OCI-LY3 (cell line): ENCODE measurements at regions not wholly inside any gene's neighbourhood (a gene's known extent, or its start where the extent isn't known, plus 50 kb on each side); places are given as distances from the start of the nearest gene placed in this dataset.

Source experiments
- H2AFZ ChIP-seq: fragments of 200-600, 300-600 bp; shearing (Covaris generic); 2 replicates; pipeline ENCODE4 v1.6.0; 2014; ENCODE audit warnings: antibody characterized with exemption, low read depth, low read length
- H3K27ac ChIP-seq: fragments of 200-600, 300-600 bp; sonication (generic); 2 replicates; pipeline ENCODE4 v1.5.1; 2014; ENCODE audit warnings: mild to moderate bottlenecking, low read length, moderate library complexity, mixed read lengths
- H3K27me3 ChIP-seq: fragments of 200-600, 300-600 bp; sonication (generic); 2 replicates; pipeline ENCODE4 v1.6.1; 2014; ENCODE audit warnings: low read depth, low read length, mixed read lengths
- H3K36me3 ChIP-seq: fragments of 200-600, 300-600 bp; sonication (generic); replicated peaks from 2 replicates; pipeline ENCODE3; 2014; ENCODE audit warnings: low read depth, low read length, mixed read lengths
- H3K4me1 ChIP-seq: fragments of 300-600, 200-600 bp; sonication (generic); 2 replicates; pipeline ENCODE4 v1.6.1; 2014; ENCODE audit warnings: low read length, mixed read lengths
- H3K4me2 ChIP-seq: fragments of 200-600, 300-600 bp; sonication (generic); 2 replicates; pipeline ENCODE4 v1.6.1; 2014; ENCODE audit warnings: low read length, mixed read lengths
- H3K4me3 ChIP-seq: fragments of 300-600, 200-600 bp; sonication (generic); 2 replicates; pipeline ENCODE4 v1.5.1; 2014; ENCODE audit warnings: antibody characterized with exemption, mild to moderate bottlenecking, low read length, moderate library complexity
- H3K79me2 ChIP-seq: fragments of 300-600, 200-600 bp; shearing (Covaris generic); 2 replicates; pipeline ENCODE4 v1.6.1; 2014; ENCODE audit warnings: mild to moderate bottlenecking, low read length, mixed read lengths
- H3K9ac ChIP-seq: fragments of 300-600, 200-600 bp; shearing (Covaris generic); 2 replicates; pipeline ENCODE4 v1.6.0; 2014; ENCODE audit warnings: mild to moderate bottlenecking, low read length, moderate library complexity
- H3K9me3 ChIP-seq: fragments of 200-600, 300-600 bp; shearing (Covaris generic); 2 replicates; pipeline ENCODE4 v1.6.1; 2014; ENCODE audit warnings: low read length, mixed read lengths; ENCODE audit not compliant: insufficient read depth
- H4K20me1 ChIP-seq: fragments of 200-600, 300-600 bp; sonication (generic); 2 replicates; pipeline ENCODE4 v1.6.1; 2016; ENCODE audit warnings: low read length, mixed read lengths; ENCODE audit not compliant: insufficient read depth
- CTCF ChIP-seq: fragments of 200-600, 300-600 bp; sonication (generic); IDR thresholded peaks from 2 replicates; pipeline ENCODE4 v1.5.1; 2014; ENCODE audit warnings: antibody characterized with exemption, low read length, low read depth
- EZH2phosphoT487 ChIP-seq: fragments of 200-600 bp; shearing (Covaris generic); IDR thresholded peaks from 2 replicates; pipeline ENCODE4 v1.6.1; 2018; ENCODE audit warnings: antibody characterized with exemption, mixed run types, low read depth

GRCh38 chr14:71336489-71337192 lies 429.4 kb downstream of the PCNX1 start:
- Histone ChIP-seq H3K27me3 (no peaks in the 10 kb centered on the region), H3K27ac (no peak overlapping the region), H2AFZ (no peak overlapping the region), H4K20me1 (0 out of 2 replicates have a peak, but pooled peaks cover 3% of the 10 kb centered on the region), H3K9ac (no peak overlapping the region), H3K4me3 (no peak overlapping the region), H3K36me3 (peaks cover 10% of the 10 kb centered on the region), H3K4me1 (peaks cover 12% of the 10 kb centered on the region), H3K79me2 (peaks cover 64% of the 10 kb centered on the region), H3K4me2 (no peak overlapping the region), H3K9me3 (no peaks in the 10 kb centered on the region)
- no peak for TF ChIP-seq CTCF
- no peak for TF ChIP-seq EZH2phosphoT487

GRCh38 chr14:71338153-71338552 lies 430.9 kb downstream of the PCNX1 start:
- H3K79me2 ChIP-seq: peaks cover 65% of the 10 kb centered on the region
- peaks cover 10% of the 10 kb centered on the region for H3K36me3 ChIP-seq

GRCh38 chr14:71339650-71340415 lies 432.6 kb downstream of the PCNX1 start:
- Histone ChIP-seq H3K79me2 (peaks cover 66% of the 10 kb centered on the region), H3K9me3 (no peaks in the 10 kb centered on the region), H3K36me3 (peaks cover 6% of the 10 kb centered on the region), H3K9ac (no peak overlapping the region), H2AFZ (no peak overlapping the region), H3K4me2 (no peak overlapping the region), H3K4me1 (no peaks in the 10 kb centered on the region), H3K27ac (no peak overlapping the region), H3K27me3 (no peaks in the 10 kb centered on the region), H3K4me3 (no peak overlapping the region), H4K20me1 (0 out of 2 replicates have a peak, but pooled peaks cover 3% of the 10 kb centered on the region)
- TF ChIP-seq CTCF (no peak), EZH2phosphoT487 (no peak)

More at GRCh38 chr14:71338153-71338552, 430.9 kb downstream of the PCNX1 start:
- no peak overlapping the region for H2AFZ ChIP-seq
- peaks cover 9% of the 10 kb centered on the region for H3K4me1 ChIP-seq
- no peak for TF ChIP-seq EZH2phosphoT487
- TF ChIP-seq CTCF: no peak
- H3K27me3 ChIP-seq: no peaks in the 10 kb centered on the region
- H3K9me3 ChIP-seq: no peaks in the 10 kb centered on the region
- no peak overlapping the region for H3K4me2 ChIP-seq
- no peak overlapping the region for H3K9ac ChIP-seq
- H4K20me1 ChIP-seq: 0 out of 2 replicates have a peak, but pooled peaks cover 3% of the 10 kb centered on the region
- H3K27ac ChIP-seq: no peak overlapping the region
- no peak overlapping the region for H3K4me3 ChIP-seq

- Histone ChIP-seq H3K79me2 (peaks cover 68% of the 10 kb centered on the region), H3K36me3 (peaks cover 6% of the 10 kb centered on the region)
Observed at GRCh38 chr14:71341156-71341555, 433.9 kb downstream of the PCNX1 start.

More at GRCh38 chr14:71341156-71341555, 433.9 kb downstream of the PCNX1 start:
- no peaks in the 10 kb centered on the region for H3K27me3 ChIP-seq
- no peak overlapping the region for H3K27ac ChIP-seq
- H2AFZ ChIP-seq: no peak overlapping the region
- TF ChIP-seq EZH2phosphoT487: no peak
- no peak for TF ChIP-seq CTCF
- H4K20me1 ChIP-seq: no peaks in the 10 kb centered on the region; the same call in 1 of the 2 replicates
- H3K4me1 ChIP-seq: no peaks in the 10 kb centered on the region
- no peak overlapping the region for H3K4me3 ChIP-seq
- H3K9ac ChIP-seq: no peak overlapping the region
- H3K4me2 ChIP-seq: no peak overlapping the region
- no peaks in the 10 kb centered on the region for H3K9me3 ChIP-seq
